Endothelial cell (in vitro differentiated cells): ENCODE measurements at regions not wholly inside any gene's neighbourhood (a gene's known extent, or its start where the extent isn't known, plus 50 kb on each side); places are given as distances from the start of the nearest gene placed in this dataset.
"Not testable (repeated sequence)": the region's sequence is repeated elsewhere in the genome, so short reads cannot be mapped to it uniquely, and the experiment has no call there.

Experiments
- DNase-seq: peaks from one replicate; pipeline ENCODE4 v3.0.0; 2021; ENCODE audit warnings: low spot score
- H3K27ac Mint-ChIP-seq: one replicate; pipeline ENCODE4 v1.8.0; 2021; ENCODE audit warnings: mixed read lengths, inconsistent platforms; ENCODE audit not compliant: unreplicated experiment
- H3K27me3 Mint-ChIP-seq: one replicate; pipeline ENCODE4 v1.8.0; 2021; ENCODE audit warnings: mild to moderate bottlenecking, moderate library complexity, mixed read lengths, inconsistent platforms; ENCODE audit not compliant: unreplicated experiment
- H3K36me3 Mint-ChIP-seq: one replicate; pipeline ENCODE4 v1.8.0; 2021; ENCODE audit warnings: mild to moderate bottlenecking, low read depth, mixed read lengths, inconsistent platforms; ENCODE audit not compliant: unreplicated experiment
- H3K4me1 Mint-ChIP-seq: one replicate; pipeline ENCODE4 v1.8.0; 2021; ENCODE audit warnings: mild to moderate bottlenecking, mixed read lengths, inconsistent platforms; ENCODE audit not compliant: unreplicated experiment
- H3K4me3 Mint-ChIP-seq: one replicate; pipeline ENCODE4 v1.8.0; 2021; ENCODE audit warnings: mild to moderate bottlenecking, mixed read lengths, inconsistent platforms; ENCODE audit not compliant: unreplicated experiment
- H3K9me3 Mint-ChIP-seq: one replicate; pipeline ENCODE4 v1.8.0; 2021; ENCODE audit warnings: mixed read lengths, inconsistent platforms; ENCODE audit not compliant: unreplicated experiment
- TF ChIP-seq, protein P1 (sequence below): fragments of 200-600 bp; sonication (generic); IDR thresholded peaks from one replicate; pipeline ENCODE4 v1.5.0; 2021; ENCODE audit warnings: antibody characterized with exemption; ENCODE audit not compliant: unreplicated experiment

DNA sequence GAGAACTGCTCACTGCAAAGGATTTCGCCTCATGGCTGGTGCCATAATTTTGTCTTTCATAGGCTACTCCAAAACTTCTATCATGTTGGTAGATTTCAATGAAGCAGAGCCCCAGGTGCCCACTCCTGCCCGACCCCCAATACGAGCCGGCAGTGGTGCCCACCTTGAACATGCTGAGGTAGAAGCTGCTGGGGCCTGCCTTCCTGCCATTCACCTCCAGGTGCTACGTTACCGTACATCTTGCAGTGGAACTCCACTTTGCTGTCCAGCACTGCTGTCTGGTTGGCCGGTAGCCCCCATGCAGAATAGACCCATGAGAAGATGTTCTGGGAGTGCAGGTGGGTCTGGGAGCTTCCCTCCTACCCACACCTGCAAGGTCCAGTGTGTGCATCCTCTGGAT, 502.8 kb upstream of the TBL1XR1 start:
- Mint-ChIP-seq H3K36me3 (no peaks in the 10 kb centered on the region), H3K27ac (no peak overlapping the region), H3K27me3 (no peaks in the 10 kb centered on the region), H3K9me3 (no peaks in the 10 kb centered on the region), H3K4me1 (no peaks in the 10 kb centered on the region), H3K4me3 (no peak overlapping the region)
- DNase-seq = no peak
- TF ChIP-seq, protein P1, sequence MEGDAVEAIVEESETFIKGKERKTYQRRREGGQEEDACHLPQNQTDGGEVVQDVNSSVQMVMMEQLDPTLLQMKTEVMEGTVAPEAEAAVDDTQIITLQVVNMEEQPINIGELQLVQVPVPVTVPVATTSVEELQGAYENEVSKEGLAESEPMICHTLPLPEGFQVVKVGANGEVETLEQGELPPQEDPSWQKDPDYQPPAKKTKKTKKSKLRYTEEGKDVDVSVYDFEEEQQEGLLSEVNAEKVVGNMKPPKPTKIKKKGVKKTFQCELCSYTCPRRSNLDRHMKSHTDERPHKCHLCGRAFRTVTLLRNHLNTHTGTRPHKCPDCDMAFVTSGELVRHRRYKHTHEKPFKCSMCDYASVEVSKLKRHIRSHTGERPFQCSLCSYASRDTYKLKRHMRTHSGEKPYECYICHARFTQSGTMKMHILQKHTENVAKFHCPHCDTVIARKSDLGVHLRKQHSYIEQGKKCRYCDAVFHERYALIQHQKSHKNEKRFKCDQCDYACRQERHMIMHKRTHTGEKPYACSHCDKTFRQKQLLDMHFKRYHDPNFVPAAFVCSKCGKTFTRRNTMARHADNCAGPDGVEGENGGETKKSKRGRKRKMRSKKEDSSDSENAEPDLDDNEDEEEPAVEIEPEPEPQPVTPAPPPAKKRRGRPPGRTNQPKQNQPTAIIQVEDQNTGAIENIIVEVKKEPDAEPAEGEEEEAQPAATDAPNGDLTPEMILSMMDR = no peak

DNA sequence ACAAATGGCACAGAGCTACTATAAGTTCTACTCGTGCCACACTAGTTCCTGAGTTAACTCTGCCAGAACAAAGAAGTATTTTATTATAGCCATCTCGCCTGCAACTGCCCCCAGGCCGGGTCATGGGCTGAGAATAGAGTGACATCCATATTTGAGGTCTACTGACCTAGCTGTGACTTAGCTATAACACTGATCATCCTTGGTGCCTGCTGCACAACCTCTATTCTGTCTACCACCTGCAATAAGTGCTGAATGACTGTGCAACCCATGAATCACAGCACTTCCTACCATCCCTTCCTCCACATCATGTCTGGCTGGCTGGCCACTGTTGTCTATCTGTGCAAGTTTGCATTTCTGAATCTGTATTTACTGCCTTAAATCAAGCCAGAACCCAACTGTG, 506.5 kb upstream of the TBL1XR1 start:
- Mint-ChIP-seq H3K9me3 (no peaks in the 10 kb centered on the region), H3K27ac (no peak overlapping the region), H3K36me3 (no peaks in the 10 kb centered on the region), H3K27me3 (peaks cover 2% of the 10 kb centered on the region), H3K4me1 (no peaks in the 10 kb centered on the region), H3K4me3 (no peak overlapping the region)
- TF ChIP-seq, protein P1 = no peak
- no peak for DNase-seq

DNA sequence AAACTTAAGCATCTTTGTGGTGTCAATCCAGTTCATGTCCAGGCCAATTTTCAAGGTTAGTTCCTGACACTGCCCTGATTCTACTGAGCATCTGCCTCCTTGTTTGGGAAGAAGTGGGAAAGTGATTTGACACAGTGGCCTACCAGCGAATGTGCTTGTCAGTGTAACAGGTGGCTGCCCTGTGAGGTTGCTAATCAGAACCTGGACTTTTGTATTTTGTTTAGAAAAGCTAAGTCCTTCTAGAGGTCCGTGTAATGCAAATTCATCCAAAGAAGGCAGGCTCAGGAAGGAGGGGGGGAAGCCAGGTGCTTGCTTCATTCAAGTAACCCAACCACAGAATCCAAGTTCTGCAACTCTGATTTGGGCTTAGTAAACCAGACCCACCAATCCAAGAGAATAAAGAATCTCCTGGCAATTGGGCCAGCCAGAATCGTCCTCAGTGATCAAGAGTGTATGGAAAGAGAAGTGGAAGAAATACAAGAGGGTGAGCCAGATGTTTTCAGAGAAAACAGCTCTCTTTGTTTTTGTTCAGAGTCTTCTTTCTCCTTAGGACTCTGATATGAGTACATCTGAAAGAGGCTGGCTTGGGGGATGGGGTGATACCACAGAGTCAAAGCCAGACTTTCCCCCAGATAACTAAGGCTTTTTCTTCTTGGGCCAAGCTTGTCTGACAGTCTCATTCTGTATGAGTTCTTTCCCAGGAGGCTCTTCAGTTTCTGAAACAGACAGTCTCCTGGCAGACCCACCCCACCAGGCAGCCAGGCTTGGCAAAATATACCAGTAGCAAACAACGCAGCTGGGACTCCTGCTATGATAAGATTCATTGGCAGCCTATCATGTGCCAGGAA, 508.9 kb upstream of the TBL1XR1 start:
- no peaks in the 10 kb centered on the region for H3K36me3 Mint-ChIP-seq
- no peaks in the 10 kb centered on the region for H3K4me1 Mint-ChIP-seq
- H3K4me3 Mint-ChIP-seq = no peak overlapping the region
- H3K27ac Mint-ChIP-seq = no peak overlapping the region
- H3K9me3 Mint-ChIP-seq = no peaks in the 10 kb centered on the region
- peaks cover 2% of the 10 kb centered on the region for H3K27me3 Mint-ChIP-seq
- DNase-seq = no peak
- TF ChIP-seq, protein P1 = no peak

DNA sequence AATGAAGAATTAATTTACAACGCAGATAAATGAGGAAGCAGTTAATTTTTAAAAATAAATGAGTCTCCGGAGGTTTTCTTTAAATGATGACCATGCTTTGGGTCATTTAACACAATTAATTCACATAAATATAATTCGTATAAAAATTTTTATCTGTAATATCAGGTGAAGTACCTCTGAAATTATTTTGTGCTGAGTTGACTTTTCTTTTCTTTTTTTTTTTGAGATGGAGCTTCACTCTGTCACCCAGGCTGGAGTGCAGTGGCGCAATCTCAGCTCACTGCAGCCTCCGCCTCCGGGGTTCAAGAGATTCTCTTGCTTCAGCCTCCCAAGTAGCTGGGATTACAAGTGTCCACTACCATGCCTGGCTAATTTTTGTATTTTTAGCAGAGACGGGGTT, 512.2 kb upstream of the TBL1XR1 start:
- not testable (repeated sequence) for H3K9me3 Mint-ChIP-seq, H3K27ac Mint-ChIP-seq, H3K4me3 Mint-ChIP-seq, H3K4me1 Mint-ChIP-seq, H3K27me3 Mint-ChIP-seq, DNase-seq, H3K36me3 Mint-ChIP-seq

DNA sequence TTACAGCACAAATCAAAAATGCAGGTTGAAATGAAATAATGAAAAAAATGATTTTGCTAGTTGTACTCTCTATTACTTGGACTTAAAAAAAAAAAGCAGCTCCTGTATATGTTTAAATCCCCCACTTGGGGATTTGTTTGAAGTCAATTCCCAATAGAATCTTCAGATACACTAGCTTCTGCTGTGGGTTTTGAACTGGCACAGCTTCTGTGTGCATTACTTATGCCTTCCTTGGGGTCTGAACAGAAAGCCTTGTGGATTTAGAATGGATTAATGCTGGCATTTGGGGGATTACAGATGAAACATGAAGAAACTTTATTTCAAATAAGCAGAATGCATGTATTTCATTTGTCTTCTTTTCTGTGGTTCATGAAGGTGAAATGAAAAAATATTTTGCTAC, 513.2 kb upstream of the TBL1XR1 start:
- H3K4me3 Mint-ChIP-seq = no peak overlapping the region
- no peaks in the 10 kb centered on the region for H3K9me3 Mint-ChIP-seq
- no peaks in the 10 kb centered on the region for H3K36me3 Mint-ChIP-seq
- no peaks in the 10 kb centered on the region for H3K27me3 Mint-ChIP-seq
- H3K4me1 Mint-ChIP-seq = no peaks in the 10 kb centered on the region
- DNase-seq = no peak
- H3K27ac Mint-ChIP-seq = no peak overlapping the region
- TF ChIP-seq, protein P1 = no peak
